KMS-11 (cell line): ENCODE measurements at regions not wholly inside any gene's neighbourhood (a gene's known extent, or its start where the extent isn't known, plus 50 kb on each side); places are given as distances from the start of the nearest gene placed in this dataset.

Source experiments
- H2AFZ ChIP-seq: fragments of 200-600 bp; sonication (generic); 2 replicates; pipeline ENCODE4 v1.6.1; 2016; ENCODE audit warnings: antibody characterized with exemption, mixed run types, low read depth
- H3K27ac ChIP-seq: fragments of 200-600 bp; sonication (generic); 2 replicates; pipeline ENCODE4 v1.6.1; 2016; ENCODE audit warnings: mild to moderate bottlenecking, mixed run types
- H3K27me3 ChIP-seq: fragments of 200-600 bp; sonication (generic); 2 replicates; pipeline ENCODE4 v1.6.1; 2017; ENCODE audit warnings: mild to moderate bottlenecking, low read depth, mixed run types, moderate library complexity; ENCODE audit not compliant: insufficient read depth
- H3K36me3 ChIP-seq: fragments of 200-600 bp; sonication (generic); 2 replicates; pipeline ENCODE4 v1.6.1; 2017; ENCODE audit warnings: mild to moderate bottlenecking, mixed run types; ENCODE audit not compliant: insufficient read depth
- H3K4me1 ChIP-seq: fragments of 200-600 bp; sonication (generic); 2 replicates; pipeline ENCODE4 v1.6.1; 2016; ENCODE audit warnings: mild to moderate bottlenecking, low read depth, mixed run types; ENCODE audit not compliant: poor library complexity, severe bottlenecking
- H3K4me2 ChIP-seq: fragments of 200-600 bp; sonication (generic); 2 replicates; pipeline ENCODE4 v1.7.0; 2016; ENCODE audit warnings: mild to moderate bottlenecking, mixed run types
- H3K4me3 ChIP-seq: fragments of 200-600 bp; sonication (generic); IDR thresholded peaks from 2 replicates; pipeline ENCODE4 v1.6.1; 2017; ENCODE audit warnings: low read depth, low read length, mixed read lengths; ENCODE audit not compliant: insufficient read depth
- H3K79me2 ChIP-seq: fragments of 200-600 bp; sonication (generic); 2 replicates; pipeline ENCODE4 v1.6.1; 2016; ENCODE audit warnings: low read depth, mixed run types; ENCODE audit not compliant: insufficient read depth
- H3K9ac ChIP-seq: fragments of 200-600 bp; sonication (generic); 2 replicates; pipeline ENCODE4 v1.6.1; 2016; ENCODE audit warnings: mild to moderate bottlenecking, mixed run types
- H4K20me1 ChIP-seq: fragments of 200-600 bp; sonication (generic); 2 replicates; pipeline ENCODE4 v1.6.1; 2016; ENCODE audit warnings: mild to moderate bottlenecking, mixed run types; ENCODE audit not compliant: insufficient read depth
- CTCF ChIP-seq: fragments of 200-600 bp; sonication (generic); conservative IDR thresholded peaks from 2 replicates; pipeline ENCODE4 v1.6.1; 2017; ENCODE audit warnings: low read depth, mild to moderate bottlenecking, antibody characterized with exemption, low read length, moderate library complexity, mixed read lengths

GRCh38 chr18:75504469-75504868, 77.0 kb upstream of the SMIM21 start:
- Histone ChIP-seq H3K4me2 (no peak overlapping the region), H4K20me1 (no peaks in the 10 kb centered on the region), H3K79me2 (no peaks in the 10 kb centered on the region), H3K27me3 (no peaks in the 10 kb centered on the region), H3K9ac (no peak overlapping the region), H3K4me1 (no peaks in the 10 kb centered on the region), H3K4me3 (no peak overlapping the region), H3K27ac (no peak overlapping the region), H3K36me3 (no peaks in the 10 kb centered on the region), H2AFZ (no peak overlapping the region)
- TF ChIP-seq CTCF: no peak

GRCh38 chr18:75503615-75504014, 76.1 kb upstream of the SMIM21 start:
- H3K4me1 ChIP-seq: no peaks in the 10 kb centered on the region
- no peak overlapping the region for H3K9ac ChIP-seq
- H2AFZ ChIP-seq: no peak overlapping the region
- no peak for TF ChIP-seq CTCF
- no peaks in the 10 kb centered on the region for H4K20me1 ChIP-seq
- H3K79me2 ChIP-seq: no peaks in the 10 kb centered on the region
- no peak overlapping the region for H3K4me2 ChIP-seq
- H3K4me3 ChIP-seq: no peak overlapping the region
- no peaks in the 10 kb centered on the region for H3K36me3 ChIP-seq
- H3K27me3 ChIP-seq: no peaks in the 10 kb centered on the region
- H3K27ac ChIP-seq: no peak overlapping the region

- H3K4me2 ChIP-seq: no peak overlapping the region
- H4K20me1 ChIP-seq: no peaks in the 10 kb centered on the region
- no peaks in the 10 kb centered on the region for H3K27me3 ChIP-seq
- TF ChIP-seq CTCF: no peak
- no peaks in the 10 kb centered on the region for H3K36me3 ChIP-seq
- no peak overlapping the region for H3K27ac ChIP-seq
- no peak overlapping the region for H2AFZ ChIP-seq
- H3K79me2 ChIP-seq: no peaks in the 10 kb centered on the region
- H3K9ac ChIP-seq: no peak overlapping the region
- H3K4me3 ChIP-seq: no peak overlapping the region
- H3K4me1 ChIP-seq: no peaks in the 10 kb centered on the region
These were observed 74.8 kb upstream of the SMIM21 start for GRCh38 chr18:75502286-75502685.

GRCh38 chr18:75500545-75500944, 73.0 kb upstream of the SMIM21 start:
- Histone ChIP-seq H3K36me3 (no peaks in the 10 kb centered on the region), H2AFZ (no peak overlapping the region), H3K27me3 (no peaks in the 10 kb centered on the region), H3K4me2 (no peak overlapping the region), H3K27ac (no peak overlapping the region), H3K4me1 (no peaks in the 10 kb centered on the region), H3K79me2 (no peaks in the 10 kb centered on the region), H3K4me3 (no peak overlapping the region), H4K20me1 (no peaks in the 10 kb centered on the region), H3K9ac (no peak overlapping the region)
- no peak for TF ChIP-seq CTCF
